ENCODE measurements at regions not wholly inside any gene's neighbourhood (a gene's known extent, or its start where the extent isn't known, plus 50 kb on each side); places are given as distances from the start of the nearest gene placed in this dataset.
"Not testable (repeated sequence)": the region's sequence is repeated elsewhere in the genome, so short reads cannot be mapped to it uniquely, and the experiment has no call there.

DNA sequence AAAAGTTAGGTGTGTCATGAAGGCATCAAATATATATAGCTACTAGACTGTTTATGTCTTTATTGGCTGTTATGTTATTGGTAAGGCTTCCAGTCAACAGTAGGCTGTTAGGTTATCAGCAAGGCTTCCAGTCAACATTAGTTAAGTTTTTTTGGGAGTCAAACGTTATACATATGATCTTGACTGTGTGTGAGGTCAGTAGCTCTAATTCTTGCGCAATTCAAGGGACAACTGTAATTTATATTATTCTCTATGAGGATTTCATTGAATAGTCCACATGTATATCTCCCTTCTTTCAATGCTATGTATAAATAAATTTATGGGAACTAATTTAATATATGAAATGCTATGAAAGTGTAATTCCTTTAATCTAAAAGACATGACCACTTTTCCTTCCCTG lies 757.5 kb upstream of the TMEFF2 start:
- DNase-seq (ENCODE audit: low spot score), result no peak

DNA sequence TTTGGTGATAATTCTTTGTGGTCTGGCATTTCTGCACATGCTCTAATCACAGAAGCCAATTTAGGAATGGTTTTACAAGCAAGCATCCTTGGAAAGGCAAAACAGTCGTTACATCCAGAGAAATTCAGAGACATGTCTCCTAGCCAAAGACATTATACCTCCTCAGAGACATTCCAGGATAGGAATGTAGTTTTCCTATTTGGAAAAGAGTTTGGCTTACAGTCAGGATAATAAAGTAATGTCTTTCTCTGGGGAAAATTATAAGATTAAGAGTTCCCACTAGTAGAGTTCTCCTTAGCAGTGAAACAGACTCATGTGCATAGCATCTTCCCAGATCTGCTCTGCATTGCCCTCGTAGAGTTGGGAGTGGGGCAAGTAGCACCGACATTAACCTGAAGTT lies 753.6 kb upstream of the TMEFF2 start:
- no peak for DNase-seq (ENCODE audit: low spot score)

DNA sequence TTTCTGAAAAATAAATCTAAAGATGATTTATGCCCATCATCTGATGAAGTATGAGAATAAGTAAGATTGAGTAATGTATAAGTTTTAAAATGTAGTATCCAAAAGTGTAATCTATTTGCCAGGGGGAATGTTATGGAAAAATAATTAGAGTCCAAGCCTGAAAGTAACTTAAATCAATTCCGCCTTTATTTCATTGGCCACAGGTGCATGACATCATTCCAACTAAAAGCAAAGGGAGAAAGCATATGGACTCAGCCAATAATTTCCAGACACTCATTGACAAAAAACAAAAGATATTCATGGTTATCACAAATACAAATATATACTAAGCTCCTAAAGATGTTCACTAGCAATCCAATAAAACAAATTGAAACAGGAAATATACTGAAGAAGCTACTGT lies 752.6 kb upstream of the TMEFF2 start:
- DNase-seq (ENCODE audit: low spot score), result no peak

DNA sequence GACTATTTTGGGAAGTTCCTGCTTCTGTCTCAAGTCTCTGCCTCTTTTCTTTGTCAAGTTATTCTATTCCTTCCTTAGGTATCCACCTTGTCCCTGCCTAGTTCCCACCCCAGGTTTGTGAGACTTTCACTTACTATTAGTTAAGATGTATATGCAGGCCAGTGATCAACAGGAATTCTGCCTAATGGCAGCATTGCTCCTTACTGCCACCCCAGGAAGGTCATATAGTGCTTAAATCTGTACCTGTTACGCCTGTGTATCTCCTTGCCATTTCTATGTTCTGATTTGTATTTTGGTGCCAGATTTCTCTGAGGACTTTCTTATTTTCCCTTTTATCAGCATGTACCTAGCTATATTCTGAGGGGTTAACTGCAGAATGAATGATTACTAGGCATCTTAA lies 746.0 kb upstream of the TMEFF2 start:
- no peak for DNase-seq (ENCODE audit: low spot score)

DNA sequence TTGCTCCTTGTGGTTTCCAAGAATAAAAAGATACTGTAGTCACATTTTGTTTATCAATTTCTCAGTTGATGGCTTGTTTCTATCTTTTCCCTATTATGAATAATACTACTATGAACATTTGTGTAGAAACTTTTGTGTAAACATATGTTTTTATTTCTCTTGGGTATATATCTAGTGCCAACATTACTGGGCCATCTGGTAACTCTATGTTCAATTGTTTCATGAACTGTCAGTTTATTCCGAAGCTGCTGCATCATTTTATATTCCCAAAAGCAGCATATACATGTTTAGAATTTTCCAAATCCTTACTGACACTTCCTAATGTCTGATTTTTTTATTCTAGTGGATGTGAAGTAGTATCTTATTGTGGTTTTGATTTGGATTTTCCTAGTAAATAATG lies 737.6 kb upstream of the TMEFF2 start:
- DNase-seq (ENCODE audit: low spot score), result no peak

DNA sequence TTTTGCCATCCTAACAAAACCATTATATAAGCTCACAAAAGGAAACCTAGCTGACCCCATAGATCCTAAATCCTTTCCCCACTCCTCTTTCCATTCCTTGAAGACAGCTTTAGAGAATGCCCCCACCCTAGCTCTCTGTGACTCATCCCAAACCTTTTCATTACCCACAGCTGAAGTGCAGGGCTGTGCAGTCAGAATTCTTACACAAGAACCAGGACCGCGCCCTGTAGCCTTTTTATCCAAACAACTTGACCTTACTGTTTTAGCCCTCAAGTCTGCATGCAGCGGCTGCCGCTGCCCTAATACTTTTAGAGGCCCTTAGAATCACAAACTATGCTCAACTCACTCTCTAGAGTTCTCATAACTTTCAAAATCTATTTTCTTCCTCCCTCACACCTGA lies 726.9 kb upstream of the TMEFF2 start:
- DNase-seq (ENCODE audit: low spot score), result not testable (repeated sequence)

DNA sequence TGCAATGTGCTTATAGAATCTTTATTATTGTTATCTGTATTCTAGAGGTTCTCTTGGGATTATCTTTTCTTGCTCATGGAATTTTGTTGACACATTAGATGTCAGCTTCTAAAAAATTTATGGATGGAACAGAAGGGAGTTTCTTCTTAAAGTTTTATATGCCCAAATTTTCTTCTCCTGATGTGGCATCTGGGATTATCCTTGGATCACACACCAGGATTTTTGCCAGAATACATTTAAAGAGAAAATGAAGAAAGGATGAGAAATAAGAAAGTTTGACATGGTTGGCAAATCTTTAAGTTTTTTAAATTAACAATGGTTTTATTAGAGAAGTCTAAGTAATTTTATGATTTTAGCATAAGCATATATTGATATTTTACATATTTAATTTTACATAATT lies 706.7 kb upstream of the TMEFF2 start:
- DNase-seq (ENCODE audit: low spot score), result no peak

DNA sequence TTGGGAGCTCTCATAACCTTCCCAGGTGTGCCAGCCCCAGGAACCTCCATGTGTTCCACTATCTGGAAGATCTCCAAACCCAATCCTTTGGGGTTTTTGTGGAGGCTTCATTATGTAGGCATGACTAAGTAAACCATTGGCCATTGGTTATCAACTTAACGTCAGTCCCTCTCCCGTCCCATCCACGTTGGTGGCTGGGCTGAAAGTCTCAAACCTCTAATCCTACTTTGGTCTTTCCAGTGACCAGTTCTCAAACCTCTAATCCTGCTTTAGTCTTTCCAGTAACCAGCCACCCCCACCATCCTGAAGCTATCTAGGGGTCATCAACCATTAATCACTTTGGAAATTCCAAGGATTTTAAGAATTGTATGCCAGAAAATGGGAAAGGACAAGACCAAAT lies 704.7 kb upstream of the TMEFF2 start:
- DNase-seq (ENCODE audit: low spot score), result no peak

DNA sequence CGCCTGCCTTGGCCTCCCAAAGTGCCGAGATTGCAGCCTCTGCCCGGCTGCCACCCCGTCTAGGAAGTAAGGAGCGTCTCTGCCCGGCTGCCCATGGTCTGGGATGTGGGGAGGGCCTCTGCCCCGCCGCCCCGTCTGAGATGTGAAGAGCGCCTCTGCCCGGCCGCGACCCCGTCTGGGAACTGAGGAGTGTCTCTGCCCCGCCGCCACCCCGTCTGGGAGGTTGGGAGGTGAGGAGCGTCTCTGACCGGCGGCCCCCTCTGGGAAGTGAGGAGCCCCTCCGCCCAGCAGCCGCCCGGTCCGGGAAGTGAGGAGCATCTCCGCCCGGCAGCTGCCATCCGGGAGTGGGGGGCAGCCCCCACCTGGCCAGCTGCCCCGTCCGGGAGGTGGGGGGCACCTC lies 699.2 kb upstream of the TMEFF2 start:
- DNase-seq (ENCODE audit: low spot score), result not testable (repeated sequence)

DNA sequence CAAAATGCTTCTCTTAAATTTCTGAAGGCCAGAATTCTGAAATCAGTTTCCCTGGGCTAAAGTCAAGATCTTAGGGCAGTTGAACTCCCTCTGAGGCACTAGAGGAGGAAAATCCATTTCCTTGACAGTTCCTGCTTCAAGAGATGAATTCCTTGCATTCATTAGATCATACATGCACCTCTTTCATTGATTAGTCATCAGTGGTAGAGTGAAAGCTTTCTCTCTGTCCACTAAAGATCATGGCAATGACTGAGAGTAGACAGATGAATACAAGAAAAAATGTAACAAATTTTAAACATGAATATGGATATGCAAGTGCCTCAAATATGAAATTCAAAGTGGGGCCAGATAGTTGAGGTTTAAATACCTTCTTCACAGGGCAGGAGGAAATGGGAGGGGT lies 693.4 kb upstream of the TMEFF2 start:
- DNase-seq (ENCODE audit: low spot score), result no peak

DNA sequence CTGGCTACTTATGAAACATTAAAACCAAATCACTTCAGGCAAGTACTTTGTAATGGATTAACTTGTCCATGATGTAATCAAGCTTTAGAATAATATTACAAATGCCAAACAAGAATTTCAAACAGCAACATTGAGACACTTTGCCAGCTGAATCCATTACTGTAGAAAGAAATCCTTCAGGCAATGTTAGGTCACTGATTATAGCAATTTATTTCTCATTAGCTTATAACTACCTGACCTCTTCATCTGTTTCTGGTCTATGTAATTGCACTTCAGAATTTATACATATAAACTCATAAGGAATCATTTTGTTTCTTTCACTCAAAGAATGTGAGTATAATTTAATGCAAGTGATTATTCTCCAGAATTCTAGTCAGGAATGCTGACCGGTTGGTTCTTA lies 692.6 kb upstream of the TMEFF2 start:
- no peak for DNase-seq (ENCODE audit: low spot score)

DNA sequence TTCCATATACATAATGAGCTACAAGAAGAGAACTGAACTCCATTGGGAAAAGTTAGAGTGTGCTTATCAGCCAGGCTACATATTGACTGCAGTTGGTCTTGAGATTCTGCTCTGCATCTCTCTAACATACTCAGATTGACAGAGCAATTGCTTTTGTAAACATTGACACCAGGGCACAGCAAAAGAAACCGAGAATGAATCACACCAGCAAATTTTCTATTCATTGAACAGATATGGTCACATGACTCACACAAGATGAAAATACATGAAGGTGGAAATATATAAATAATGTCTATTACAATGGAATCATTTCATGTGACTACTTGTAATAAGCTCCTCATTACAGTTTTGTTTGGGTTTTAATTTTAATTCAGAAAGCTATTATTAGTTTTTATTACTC lies 691.9 kb upstream of the TMEFF2 start:
- DNase-seq (ENCODE audit: low spot score), result no peak

DNA sequence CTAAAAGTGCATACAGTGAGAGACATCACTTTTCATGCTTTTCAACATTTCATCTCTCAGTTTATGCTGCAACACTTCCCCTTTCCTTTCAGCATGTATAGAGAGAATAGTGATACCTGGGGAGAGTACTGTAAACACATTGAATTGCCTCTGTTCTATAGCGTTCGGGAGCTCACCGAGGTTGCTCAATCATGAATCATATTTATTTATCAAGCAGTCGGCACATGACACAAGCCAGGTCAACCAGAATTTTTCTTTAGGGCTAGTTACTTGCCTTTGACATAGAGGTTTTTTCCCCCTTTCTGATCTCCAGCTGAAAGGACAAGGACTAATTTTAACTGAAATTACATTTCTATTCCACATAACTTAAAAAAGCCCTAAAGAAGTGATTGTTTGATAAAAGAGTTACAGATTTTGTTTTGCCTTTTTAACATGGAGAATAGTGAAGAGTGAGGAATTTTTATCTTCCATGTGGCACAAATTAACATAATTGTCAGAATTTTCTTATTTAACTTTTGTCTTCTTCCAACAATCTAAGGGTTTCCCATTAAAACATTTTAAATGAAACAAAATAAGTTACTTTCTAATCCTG lies 690.9 kb upstream of the TMEFF2 start:
- no peak for DNase-seq (ENCODE audit: low spot score)

DNA sequence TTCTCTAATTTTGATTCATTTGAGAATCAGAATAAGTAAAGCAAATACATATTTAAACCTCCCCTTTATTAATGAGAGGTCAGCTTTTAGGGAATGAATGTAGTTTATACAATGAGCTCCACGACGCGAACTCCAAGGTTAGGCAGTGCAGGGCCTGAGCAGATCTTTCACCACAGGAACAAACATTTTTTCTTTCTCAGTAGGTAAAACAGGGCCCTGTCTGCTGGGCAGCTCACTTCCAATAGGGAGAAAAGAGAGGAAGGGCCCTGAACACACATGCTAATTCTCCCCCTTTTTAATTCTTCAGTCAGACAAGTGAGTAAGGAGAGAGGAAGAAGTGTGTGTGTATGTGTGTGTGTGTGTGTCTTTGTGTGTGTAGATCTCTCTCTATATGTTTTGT lies 682.4 kb upstream of the TMEFF2 start:
- DNase-seq (ENCODE audit: low spot score), result no peak

DNA sequence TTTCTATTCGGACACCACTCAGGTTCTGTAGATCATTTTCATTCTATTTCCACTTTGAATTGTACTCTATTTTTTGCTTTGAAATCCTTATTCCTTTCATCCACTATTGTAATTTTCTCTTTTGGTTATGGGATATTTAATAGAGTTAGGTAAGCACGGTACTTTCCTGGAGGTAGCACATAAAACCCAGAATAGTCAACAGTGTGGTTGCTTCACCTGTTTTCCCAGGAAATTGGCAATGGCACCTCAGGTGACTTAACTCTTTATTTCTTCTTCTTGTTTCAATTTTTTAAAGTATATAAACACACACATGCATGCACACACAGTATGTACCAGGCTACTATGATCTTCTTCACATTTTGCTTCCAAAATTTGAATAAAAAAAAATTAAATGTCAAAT lies 682.0 kb upstream of the TMEFF2 start:
- DNase-seq (ENCODE audit: low spot score), result no peak

DNA sequence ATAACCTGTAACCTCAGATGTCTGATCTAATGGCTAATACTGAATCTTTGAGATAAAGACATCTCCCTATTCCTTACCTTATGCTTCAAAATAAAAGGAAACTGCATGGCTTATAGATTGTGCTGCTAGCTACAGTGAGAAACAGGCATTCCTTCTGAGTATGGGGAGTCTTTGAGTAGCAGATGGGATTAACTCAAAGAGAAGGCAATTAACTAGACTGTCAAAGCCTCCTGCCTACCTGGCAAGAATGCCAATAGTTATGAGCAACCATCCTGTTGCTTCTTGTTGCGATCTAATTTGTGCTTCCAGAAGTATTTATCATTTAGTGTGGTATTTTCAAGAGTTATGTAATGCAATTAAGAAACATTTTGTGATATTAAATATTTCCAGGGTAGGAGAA lies 660.0 kb upstream of the TMEFF2 start:
- DNase-seq (ENCODE audit: low spot score), result no peak

DNA sequence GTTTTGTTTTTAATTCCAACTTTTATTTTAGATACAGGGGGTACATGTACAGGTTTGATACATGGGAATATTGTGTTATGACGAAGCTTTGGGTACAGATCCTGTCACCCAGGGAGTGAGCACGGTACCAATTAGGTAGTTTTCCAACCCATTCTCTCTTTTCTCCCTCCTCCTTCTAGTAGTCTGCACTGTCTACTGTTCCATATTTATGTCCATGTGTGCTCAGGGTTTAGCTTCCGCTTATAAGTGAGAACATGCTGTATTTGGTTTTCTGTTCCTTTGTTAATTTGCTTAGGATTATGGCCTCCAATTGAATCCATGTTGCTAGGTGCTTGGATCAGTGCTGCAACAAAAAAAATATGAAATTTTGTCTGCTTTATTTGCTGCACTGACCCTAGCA lies 659.3 kb upstream of the TMEFF2 start:
- DNase-seq (ENCODE audit: low spot score), result no peak

DNA sequence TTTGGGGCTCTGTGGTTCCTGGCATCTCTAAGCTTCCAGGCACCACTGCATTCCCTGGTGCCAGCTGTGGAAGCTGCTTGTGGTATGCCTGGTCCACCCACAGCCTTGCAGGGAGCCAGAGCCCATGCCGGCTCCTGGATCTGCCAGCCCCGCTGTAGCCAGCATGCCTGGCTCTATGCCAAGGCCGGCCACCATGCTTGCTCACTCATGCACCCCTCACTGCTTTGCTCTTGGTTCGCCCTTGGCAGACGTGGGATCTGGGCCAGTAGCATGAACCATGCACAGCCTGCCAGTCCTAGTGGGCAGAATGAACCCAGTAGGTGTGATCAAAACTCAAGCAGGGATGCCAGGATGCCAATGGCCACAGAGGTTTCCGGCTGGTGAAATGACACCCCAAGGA lies 634.2 kb upstream of the TMEFF2 start:
- DNase-seq (ENCODE audit: low spot score), result no peak

DNA sequence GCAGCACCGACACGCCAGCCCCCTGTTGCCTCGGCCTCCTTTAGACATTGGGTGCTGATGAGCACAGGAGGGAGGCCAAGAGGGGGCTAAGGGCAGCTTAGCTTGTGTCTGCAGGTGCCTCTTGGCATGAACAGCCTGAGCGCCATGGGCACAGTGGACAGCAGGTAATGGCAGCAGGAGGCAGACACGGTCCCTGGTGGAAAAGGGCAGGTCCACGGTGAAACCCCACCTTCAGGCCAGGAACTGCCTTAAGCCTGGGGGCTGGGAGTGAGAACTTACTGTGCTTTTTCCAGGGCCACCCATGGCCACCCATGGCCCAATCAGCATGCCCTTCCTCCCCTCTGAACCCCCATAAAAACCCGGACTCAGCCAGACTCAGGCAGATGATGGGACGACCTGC lies 633.4 kb upstream of the TMEFF2 start:
- DNase-seq (ENCODE audit: low spot score), result no peak

DNA sequence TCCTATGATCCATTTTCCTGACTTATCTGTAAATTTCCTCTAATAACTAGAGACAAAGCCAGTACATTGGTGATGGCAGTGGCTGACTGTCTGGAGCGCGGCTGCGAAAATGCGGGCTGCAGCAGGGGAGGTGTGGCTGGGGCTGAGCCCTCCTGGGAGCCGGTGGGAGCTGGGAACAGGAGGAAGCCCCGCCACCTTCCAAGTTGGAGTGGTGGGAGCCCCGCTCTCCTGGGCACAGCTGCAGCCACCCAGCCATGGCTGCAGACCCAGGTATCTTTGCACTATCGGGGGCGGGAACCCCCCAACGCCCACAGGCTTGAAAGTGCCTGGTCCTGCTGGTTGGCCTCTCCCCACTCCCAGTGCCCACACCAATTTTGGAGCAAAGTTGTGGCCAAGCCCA lies 633.0 kb upstream of the TMEFF2 start:
- no peak for DNase-seq (ENCODE audit: low spot score)

DNA sequence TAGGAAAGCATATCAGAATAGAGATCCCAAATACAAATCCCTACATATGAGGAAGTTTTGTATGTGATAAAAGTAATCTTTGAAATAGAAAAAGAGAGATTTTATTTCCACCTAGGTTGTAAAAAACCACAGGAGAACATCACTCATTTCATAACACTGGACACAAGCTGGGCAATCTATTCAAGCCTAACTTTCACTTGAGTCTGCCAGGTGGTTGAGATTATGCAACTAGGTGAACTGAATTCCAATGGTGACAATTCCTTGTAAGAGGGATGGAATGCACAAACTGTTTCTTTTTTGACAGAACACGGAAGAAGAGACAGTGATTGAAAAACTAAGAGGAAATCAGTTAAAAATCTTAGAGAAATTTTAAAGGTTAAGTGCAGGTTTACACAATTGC lies 619.6 kb upstream of the TMEFF2 start:
- no peak for DNase-seq (ENCODE audit: low spot score)

DNA sequence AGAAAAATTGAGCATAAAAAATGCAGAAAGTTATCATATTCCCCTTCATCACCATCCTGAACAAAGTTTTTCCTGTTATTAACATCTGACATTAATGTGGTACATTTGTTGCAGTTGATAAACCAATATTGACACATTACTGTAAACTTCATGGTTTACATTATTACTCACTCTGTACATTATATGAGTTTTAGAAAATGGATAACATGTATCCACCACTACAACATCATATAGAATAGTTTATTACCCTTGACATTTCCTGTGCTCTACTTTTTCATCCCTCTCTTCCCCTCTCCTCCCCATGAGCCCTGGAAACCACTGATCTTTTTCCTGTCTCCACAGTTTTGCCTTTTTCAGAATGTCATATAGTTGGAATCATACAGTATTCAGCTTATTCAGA lies 618.6 kb upstream of the TMEFF2 start:
- no peak for DNase-seq (ENCODE audit: low spot score)

DNA sequence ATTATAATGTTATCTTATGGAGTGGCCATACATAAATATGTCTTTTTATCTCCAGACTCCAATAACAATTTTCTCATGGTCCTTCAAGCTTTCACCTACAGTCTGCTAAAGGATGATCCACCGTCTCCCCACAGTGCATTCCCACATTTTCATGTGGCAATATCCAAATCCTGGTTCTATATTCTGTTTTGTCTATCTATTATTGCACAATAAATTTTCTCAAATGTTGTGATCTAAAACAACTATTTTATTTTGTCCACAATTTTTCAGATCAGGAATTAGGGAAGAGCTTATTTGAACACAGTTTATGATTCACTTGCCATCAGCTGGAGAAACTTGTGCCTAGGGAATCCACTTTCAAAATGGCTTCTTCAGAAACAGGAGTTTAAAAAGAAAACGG lies 614.4 kb upstream of the TMEFF2 start:
- DNase-seq (ENCODE audit: low spot score), result no peak

DNA sequence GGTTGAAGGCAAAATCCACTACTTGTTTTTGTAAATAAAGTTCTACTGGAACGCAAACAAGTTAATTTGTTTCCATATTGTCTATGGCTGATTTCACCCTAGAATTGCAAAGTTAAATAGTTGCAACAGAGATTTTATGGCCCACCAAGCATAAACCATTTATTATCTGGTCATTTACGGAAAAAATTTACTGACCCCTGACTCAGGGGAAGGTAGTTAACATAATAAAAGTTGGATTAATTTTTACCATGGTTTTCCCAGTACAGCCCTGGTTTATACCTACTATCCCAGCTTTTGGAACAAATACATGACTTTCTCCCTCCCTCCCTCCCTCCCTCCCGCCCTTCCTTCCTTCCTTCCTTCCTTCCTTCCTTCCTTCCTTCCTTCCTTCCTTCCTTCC lies 588.9 kb upstream of the TMEFF2 start:
- no peak for DNase-seq (ENCODE audit: low spot score)

All from germinal center (tissue), 1 donor.